Stimulated activated CD4-positive, alpha-beta T cell treated with anti-CD3 and anti-CD28 coated beads, Interleukin-15, amount 100 ng/mL, for 24 hours (primary cell): ENCODE measurements at regions not wholly inside any gene's neighbourhood (a gene's known extent, or its start where the extent isn't known, plus 50 kb on each side); places are given as distances from the start of the nearest gene placed in this dataset.

ENCODE experiments used
- DNase-seq: peaks from one replicate; pipeline ENCODE4 v3.0.0-alpha.2; 2020

- DNase-seq: no peak
Observed at GRCh38 chr15:26178640-26179220, 315.6 kb upstream of the ATP10A start.

DNA sequence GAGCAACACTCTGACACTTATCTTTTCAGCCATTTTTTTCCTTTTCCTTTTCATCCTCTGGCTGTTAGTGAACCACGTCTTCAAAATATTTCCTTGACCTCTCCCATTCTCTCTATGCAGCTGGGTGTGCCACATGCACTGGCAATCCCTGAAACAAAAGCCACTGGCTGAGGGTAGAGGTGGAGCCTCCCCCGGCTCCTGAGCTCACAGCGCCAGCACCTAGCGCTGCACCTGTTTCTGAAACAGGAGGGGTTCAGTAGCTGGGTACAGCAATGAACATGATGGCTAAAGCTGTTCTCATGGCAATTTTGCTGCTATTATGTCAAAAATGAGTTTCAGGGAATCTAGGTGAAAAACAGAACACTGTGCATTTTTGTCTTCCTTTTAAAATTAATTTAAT lies 314.7 kb upstream of the ATP10A start:
- no peak for DNase-seq

GRCh38 chr15:26176831-26177230 lies 313.7 kb upstream of the ATP10A start:
- DNase-seq: no peak

GRCh38 chr15:26171266-26171665 lies 308.1 kb upstream of the ATP10A start:
- no peak for DNase-seq

GRCh38 chr15:26166429-26166828 lies 303.3 kb upstream of the ATP10A start:
- no peak for DNase-seq

- DNase-seq: no peak
Observed at GRCh38 chr15:26165546-26165945, 302.4 kb upstream of the ATP10A start.

GRCh38 chr15:26160343-26160742 lies 297.2 kb upstream of the ATP10A start:
- DNase-seq: no peak

GRCh38 chr15:26158176-26158575 lies 295.0 kb upstream of the ATP10A start:
- DNase-seq: no peak

DNA sequence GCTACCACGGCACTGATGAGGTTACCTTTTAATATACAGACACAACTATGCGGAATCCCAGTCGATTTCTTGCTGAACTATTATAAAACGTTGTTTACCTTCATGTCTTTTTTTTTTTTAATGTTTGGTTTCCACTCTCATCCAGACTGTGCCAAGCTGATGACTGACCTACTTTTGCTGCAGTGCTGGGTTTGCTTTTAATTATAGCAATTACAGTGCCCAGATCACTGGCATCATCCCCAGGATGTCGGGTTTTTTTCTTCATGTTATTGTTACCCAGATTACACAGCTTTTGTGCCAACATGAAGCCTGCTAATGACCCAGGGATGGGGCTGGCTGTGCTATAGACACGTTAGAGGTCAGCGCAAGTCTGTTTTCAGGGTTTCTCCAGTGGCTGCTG lies 294.0 kb upstream of the ATP10A start:
- DNase-seq: no peak

DNA sequence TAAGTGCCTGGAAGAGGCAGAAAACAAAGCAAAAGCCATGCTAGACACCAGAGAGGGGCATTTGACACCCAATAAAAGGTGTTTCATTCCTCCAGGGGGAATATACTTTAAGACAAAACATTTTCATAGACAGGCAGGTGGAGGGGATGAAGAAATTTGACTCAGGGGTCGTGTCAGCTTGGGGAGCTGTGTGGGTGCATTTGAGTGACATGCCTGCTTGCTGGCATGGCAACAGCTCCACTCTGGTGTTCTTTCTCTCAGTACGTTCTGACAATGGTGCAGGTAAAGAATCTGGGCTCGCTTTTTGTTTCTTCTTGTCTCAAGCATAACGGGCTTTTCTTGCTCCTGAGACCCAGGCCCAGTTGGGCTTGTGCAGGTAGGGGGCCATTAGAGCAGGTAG lies 292.9 kb upstream of the ATP10A start:
- no peak for DNase-seq

DNA sequence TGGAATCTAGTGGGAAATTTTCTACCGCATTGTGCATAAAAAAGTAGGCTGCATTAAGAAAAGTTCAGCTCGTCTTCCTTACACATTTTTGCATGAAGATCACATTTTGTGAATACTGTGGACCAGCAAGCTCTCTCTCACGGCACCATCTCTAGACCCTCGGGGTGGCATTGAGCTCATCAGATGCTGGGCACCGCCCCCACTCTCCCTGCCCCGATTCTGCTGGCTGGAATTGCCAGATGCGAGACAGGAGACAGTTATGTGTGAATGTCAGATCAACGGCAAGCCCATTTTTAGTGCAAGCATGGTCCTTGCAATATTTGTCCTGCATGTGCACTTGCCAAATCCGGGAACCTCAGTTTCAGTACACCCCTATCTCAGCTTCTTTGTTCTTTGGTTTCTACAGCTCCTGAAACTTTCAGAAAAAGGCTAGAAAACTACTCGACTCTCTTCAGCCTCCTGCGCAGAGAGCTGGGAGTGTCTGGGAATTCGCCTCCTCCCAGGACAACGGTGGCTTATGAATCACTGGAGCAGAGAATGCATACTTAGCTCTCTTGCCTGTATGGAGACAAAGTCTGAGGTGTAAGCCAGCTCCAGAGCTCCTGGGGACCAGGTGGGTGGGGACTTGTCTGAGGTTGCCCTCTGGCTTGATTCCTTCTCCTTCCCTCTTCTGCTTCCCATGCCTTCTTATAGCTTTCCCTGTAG lies 285.2 kb upstream of the ATP10A start:
- no peak for DNase-seq

DNA sequence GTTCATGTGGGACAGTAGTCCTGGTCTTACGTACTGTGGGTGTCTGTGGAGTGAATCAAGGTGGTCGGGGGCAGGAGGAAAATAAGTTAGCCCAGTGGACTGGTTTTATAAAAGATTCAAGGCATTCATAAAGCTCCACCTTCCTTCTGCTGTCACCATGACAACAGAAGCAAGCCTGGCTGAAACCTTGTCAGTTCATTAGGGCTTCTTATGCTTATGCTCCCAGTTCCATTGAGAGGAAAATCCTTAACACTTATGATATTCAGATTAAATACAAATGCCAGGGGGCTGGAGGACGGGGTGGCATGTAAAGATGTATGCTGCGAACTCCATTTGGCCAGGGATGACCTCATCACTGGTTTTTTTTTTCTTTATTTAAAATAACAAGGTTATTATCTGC lies 283.1 kb upstream of the ATP10A start:
- no peak for DNase-seq

GRCh38 chr15:26145796-26146195 lies 282.7 kb upstream of the ATP10A start:
- no peak for DNase-seq

DNA sequence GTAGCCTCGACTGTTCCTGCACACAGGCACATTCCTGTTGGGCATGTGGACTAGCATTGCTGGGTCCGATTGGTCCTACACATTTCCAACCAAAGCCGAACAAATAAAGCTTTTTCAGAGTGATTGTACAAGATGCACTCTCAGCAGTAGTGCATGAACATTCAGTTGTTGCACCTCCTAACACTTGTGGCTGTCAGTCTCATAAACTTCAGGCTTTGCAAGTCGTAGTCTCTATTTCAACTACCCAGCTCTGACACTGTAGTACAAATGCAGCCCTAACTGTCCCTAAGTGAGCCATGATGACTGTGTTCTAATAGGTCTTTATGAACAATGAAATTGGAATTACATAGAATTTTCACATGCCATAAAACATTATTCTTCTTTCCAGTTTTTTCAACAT lies 281.7 kb upstream of the ATP10A start:
- DNase-seq: no peak

- DNase-seq: no peak
Observed at GRCh38 chr15:26143221-26143620, 280.1 kb upstream of the ATP10A start.

- DNase-seq: no peak
Observed at GRCh38 chr15:26134812-26135211, 271.7 kb upstream of the ATP10A start.

- no peak for DNase-seq
Observed at GRCh38 chr15:26134152-26134551, 271.0 kb upstream of the ATP10A start.

- DNase-seq: no peak
Observed at GRCh38 chr15:26132811-26133210, 269.7 kb upstream of the ATP10A start.

GRCh38 chr15:26129852-26130251 lies 266.7 kb upstream of the ATP10A start:
- DNase-seq: no peak

GRCh38 chr15:26128611-26129140 lies 265.5 kb upstream of the ATP10A start:
- no peak for DNase-seq

DNA sequence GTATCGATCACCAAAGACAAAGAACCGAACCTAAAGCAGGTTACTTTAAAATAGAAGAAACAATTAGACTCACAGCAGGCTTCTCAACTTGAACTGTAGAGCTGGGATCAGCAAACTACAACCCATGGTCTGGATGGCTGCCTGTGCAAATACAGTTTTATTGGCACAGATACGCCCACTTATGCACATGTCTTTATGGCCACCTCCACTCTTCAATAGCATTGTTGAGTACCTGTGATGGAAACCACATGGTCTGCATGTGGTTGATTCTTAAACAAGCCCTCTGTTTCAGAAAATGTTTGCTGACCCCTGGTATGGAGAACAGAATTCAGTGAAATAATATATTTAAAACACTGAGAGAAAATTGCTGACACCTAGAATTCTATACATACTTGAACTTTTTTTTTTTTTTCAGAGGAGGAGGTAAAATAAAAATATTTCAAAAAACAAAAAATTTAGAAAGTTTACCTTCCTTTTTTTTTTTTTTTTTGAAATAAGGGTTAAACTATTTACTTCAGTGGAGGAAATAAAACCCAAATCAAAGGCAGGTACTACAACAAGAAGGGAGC lies 263.8 kb upstream of the ATP10A start:
- DNase-seq: no peak

DNA sequence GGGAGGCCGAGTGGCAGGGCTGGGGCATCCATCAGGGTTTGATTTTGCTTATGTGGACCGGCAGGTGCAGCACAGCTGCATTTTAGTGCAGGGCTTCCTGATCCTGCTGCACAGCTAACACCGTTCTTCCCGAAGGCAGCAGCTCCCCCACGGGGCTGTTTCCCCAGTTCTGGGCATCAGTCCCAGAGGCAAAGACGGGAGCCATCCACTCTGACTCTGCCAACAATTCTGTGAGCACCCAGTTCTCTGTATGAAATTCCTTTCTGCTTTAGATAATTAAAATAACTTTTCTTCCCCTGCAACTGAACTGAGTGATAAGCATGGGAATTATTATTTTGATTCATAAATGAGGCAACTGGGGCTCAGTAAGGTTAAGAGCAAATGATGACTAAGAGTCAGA lies 262.9 kb upstream of the ATP10A start:
- no peak for DNase-seq

- DNase-seq: no peak
Observed at GRCh38 chr15:26125664-26126063, 262.5 kb upstream of the ATP10A start.

DNA sequence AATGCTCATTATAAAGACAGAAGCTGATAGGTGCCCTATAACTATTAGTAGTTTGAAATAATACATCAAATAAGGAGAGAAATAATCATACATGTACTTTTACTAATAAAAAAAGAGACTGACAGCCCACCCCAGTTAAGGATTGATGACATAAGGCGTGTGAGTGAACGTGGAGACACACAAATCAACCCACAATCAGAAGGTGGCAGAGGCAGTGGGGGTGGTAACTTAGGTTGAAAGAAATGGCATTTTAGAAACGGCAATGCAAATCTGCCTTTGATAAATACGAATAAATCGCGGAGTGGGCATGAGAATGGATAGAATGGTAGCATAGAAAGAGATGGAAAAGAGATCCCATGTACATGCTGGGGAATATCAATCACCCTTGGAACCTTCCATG lies 256.2 kb upstream of the ATP10A start:
- no peak for DNase-seq
